Transverse colon (tissue), 4 donors: ENCODE measurements at regions not wholly inside any gene's neighbourhood (a gene's known extent, or its start where the extent isn't known, plus 50 kb on each side); places are given as distances from the start of the nearest gene placed in this dataset.

Experiments used
- DNase-seq: peaks from one replicate; pipeline ENCODE4 v3.0.0-alpha.2; 2019
- H3K27ac ChIP-seq, 4 donors: fragments of 200-600 bp; sonication (generic); 2 replicates each; pipeline ENCODE4 v1.5.1; 2016 to 2018; ENCODE audit warnings: inconsistent platforms in 4 of 4
- H3K27me3 ChIP-seq: fragments of 200-600 bp; sonication (generic); 2 replicates; pipeline ENCODE4 v1.5.1; 2017; ENCODE audit warnings: inconsistent platforms
- H3K36me3 ChIP-seq, 4 donors: fragments of 200-600 bp; sonication (generic); 2 replicates each; pipeline ENCODE4 v1.5.1; 2017 to 2019; ENCODE audit warnings: inconsistent platforms in 4 of 4
- H3K4me1 ChIP-seq, 4 donors: fragments of 200-600 bp; sonication (generic); 2 replicates each; pipeline ENCODE4 v1.5.1; 2017 to 2020; ENCODE audit warnings: inconsistent platforms in 4 of 4
- H3K4me3 ChIP-seq, 4 donors: fragments of 200-600 bp; sonication (generic); 1 replicate in 1 of 4; 2 replicates in 3 of 4; pipeline versions ENCODE4 v1.5.1 to v1.6.1; 2017 to 2019; ENCODE audit warnings: inconsistent platforms in 4 of 4
- H3K9me3 ChIP-seq, 2 donors: fragments of 200-600 bp; sonication (generic); 2 replicates each; pipeline ENCODE4 v1.5.1; 2017 to 2019; ENCODE audit warnings: inconsistent platforms in 2 of 2
- EP300 ChIP-seq: sonication (generic); formaldehyde crosslinking; IDR thresholded peaks from one replicate; pipeline ENCODE4 v1.6.1; 2017; ENCODE audit warnings: antibody characterized with exemption, low read depth
- POLR2A ChIP-seq: fragments of 450-650 bp; IDR thresholded peaks from one replicate; pipeline ENCODE4 v1.6.1; 2016; ENCODE audit warnings: antibody characterized with exemption, mild to moderate bottlenecking, moderate library complexity
- POLR2AphosphoS5 ChIP-seq, 3 donors: sonication (generic); formaldehyde crosslinking; IDR thresholded peaks; one replicate each; pipeline ENCODE4 v1.6.1; 2016; ENCODE audit warnings: antibody characterized with exemption in 3 of 3
- WGBS, 2 donors: methylation state at CpG; one replicate each; pipeline ENCODE4 v1.1.5; 2018; ENCODE audit warnings: low coverage in 1 of 2; 5-methylcytosine and 5-hydroxymethylcytosine counted together
- in situ Hi-C, 4 donors: fragments of 200-750 bp; cut with MboI; loops; one replicate each; pipeline versions ENCODE4 v1.15.0 to v1.15.1; 2017; ENCODE audit warnings: low sequenced_read_pairs in 3 of 4, low pct_ligation_motif_present in 1 of 4, low pct_unique_long_range_greater_than_20kb in 1 of 4
- intact Hi-C: fragments of 100-400 bp; cut with DNase I; formaldehyde crosslinking; loops from one replicate; pipeline ENCODE4 v1.15.1; 2023; ENCODE audit warnings: low total_unique reads
- TF ChIP-seq, protein P1 (sequence below), 5 experiments: fragments of 200-600 bp in 3 of 5; fragments of 450-650 bp in 2 of 5; sonication (generic) in 3 of 5; IDR thresholded peaks; 1 replicate in 2 of 5; 2 replicates in 3 of 5; pipeline ENCODE4 v1.5.1; 2016 to 2017; ENCODE audit warnings: antibody characterized with exemption in 5 of 5, inconsistent platforms in 3 of 5, mild to moderate bottlenecking in 2 of 5, moderate library complexity in 1 of 5

DNA sequence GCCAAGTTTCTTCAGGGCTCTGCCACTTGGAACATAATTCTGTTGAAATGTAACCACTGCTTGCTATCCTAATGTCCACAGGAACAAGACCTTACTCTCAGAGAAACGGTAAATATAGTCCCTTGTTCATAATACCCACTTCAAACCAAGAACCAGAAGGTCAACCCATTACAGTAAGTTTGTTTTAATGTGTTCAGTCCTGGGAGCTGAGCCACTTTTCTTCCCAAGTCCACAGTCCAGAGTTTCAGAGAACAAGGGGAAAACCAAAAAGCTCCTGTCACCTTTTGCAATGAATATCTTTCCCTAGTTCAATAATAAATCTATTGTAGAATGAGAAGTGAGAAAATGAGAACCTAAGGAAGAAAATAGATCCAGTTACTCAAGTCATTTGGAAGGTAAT, 431.9 kb upstream of the MANEA start:
- H3K9me3 ChIP-seq: no peaks in the 10 kb centered on the region
- H3K4me1 ChIP-seq: no peaks in the 10 kb centered on the region
- H3K27ac ChIP-seq: no peak overlapping the region
- H3K4me3 ChIP-seq: no peak overlapping the region
- no peaks in the 10 kb centered on the region for H3K27me3 ChIP-seq
- TF ChIP-seq EP300: no peak
- no peak for TF ChIP-seq POLR2A
- TF ChIP-seq, protein P1, sequence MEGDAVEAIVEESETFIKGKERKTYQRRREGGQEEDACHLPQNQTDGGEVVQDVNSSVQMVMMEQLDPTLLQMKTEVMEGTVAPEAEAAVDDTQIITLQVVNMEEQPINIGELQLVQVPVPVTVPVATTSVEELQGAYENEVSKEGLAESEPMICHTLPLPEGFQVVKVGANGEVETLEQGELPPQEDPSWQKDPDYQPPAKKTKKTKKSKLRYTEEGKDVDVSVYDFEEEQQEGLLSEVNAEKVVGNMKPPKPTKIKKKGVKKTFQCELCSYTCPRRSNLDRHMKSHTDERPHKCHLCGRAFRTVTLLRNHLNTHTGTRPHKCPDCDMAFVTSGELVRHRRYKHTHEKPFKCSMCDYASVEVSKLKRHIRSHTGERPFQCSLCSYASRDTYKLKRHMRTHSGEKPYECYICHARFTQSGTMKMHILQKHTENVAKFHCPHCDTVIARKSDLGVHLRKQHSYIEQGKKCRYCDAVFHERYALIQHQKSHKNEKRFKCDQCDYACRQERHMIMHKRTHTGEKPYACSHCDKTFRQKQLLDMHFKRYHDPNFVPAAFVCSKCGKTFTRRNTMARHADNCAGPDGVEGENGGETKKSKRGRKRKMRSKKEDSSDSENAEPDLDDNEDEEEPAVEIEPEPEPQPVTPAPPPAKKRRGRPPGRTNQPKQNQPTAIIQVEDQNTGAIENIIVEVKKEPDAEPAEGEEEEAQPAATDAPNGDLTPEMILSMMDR (IDR thresholded peaks at IDR 0.05): no peak
- in situ Hi-C loops: no loop called here
- DNase-seq: no peak
- no peaks in the 10 kb centered on the region for H3K36me3 ChIP-seq
- WGBS, 2 donors: 13 to 33% methylated on average over 1 of the region's 1 CpG
- intact Hi-C loops: no loop called here

DNA sequence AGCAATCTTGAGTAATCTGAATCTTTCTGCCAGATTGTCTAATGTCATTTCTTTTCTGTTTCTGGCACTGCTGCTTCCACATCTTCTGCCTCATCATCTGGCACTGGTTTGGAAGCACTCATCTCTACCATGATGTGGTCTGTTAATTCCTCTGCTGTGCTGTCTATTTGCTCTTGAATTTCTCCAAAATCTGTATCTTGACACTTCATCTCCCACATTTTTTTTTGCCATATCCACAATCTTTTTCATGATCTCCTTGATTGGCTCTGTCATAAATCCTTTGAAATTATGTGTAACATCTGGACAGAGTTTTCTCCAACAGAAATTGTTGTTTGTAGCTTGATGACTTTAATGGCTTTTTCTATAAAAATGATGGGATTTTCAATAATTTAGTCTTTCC, 417.8 kb upstream of the MANEA start:
- in situ Hi-C loops (no loop called here), intact Hi-C loops (no loop called here)
- TF ChIP-seq, protein P1 (IDR thresholded peaks at IDR 0.05): no peak
- TF ChIP-seq EP300 (no peak), POLR2A (no peak), POLR2AphosphoS5 (IDR thresholded peaks at IDR 0.05) (no peak)
- no peaks in the 10 kb centered on the region for H3K4me1 ChIP-seq
- no peaks in the 10 kb centered on the region for H3K36me3 ChIP-seq
- H3K9me3 ChIP-seq: no peaks in the 10 kb centered on the region
- DNase-seq: no peak
- no peaks in the 10 kb centered on the region for H3K27me3 ChIP-seq
- no peak overlapping the region for H3K4me3 ChIP-seq
- no peak overlapping the region for H3K27ac ChIP-seq

DNA sequence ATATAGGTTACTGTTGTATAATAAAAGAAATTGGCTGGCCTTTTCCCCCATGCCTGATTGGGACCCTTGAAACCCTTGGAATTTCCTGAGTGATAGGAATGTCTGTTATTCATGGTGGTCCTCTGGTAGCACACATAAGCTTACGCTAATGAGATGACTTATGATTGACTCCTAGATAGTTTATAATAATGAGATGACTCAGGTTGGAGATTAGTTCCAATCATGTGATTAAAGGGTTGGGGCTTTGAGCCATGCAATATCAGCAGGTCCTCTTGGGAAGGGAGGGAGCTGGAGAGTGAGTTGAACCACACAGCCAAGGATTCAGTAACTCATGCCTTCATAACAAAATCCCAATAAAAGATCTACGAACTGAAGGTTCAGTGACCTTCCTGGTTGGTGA, 407.6 kb upstream of the MANEA start:
- Histone ChIP-seq H3K27me3 (no peaks in the 10 kb centered on the region), H3K36me3 (no peaks in the 10 kb centered on the region), H3K27ac (no peak overlapping the region), H3K4me1 (no peaks in the 10 kb centered on the region), H3K9me3 (no peaks in the 10 kb centered on the region), H3K4me3 (no peak overlapping the region)
- TF ChIP-seq EP300 (no peak), POLR2AphosphoS5 (IDR thresholded peaks at IDR 0.05) (no peak), POLR2A (no peak)
- TF ChIP-seq, protein P1 (IDR thresholded peaks at IDR 0.05): no peak
- WGBS, 2 donors: 41 to 100% methylated on average over 1 to 2 of the region's 2 CpGs
- DNase-seq: no peak
- intact Hi-C loops: no loop called here
- in situ Hi-C loops: no loop called here

DNA sequence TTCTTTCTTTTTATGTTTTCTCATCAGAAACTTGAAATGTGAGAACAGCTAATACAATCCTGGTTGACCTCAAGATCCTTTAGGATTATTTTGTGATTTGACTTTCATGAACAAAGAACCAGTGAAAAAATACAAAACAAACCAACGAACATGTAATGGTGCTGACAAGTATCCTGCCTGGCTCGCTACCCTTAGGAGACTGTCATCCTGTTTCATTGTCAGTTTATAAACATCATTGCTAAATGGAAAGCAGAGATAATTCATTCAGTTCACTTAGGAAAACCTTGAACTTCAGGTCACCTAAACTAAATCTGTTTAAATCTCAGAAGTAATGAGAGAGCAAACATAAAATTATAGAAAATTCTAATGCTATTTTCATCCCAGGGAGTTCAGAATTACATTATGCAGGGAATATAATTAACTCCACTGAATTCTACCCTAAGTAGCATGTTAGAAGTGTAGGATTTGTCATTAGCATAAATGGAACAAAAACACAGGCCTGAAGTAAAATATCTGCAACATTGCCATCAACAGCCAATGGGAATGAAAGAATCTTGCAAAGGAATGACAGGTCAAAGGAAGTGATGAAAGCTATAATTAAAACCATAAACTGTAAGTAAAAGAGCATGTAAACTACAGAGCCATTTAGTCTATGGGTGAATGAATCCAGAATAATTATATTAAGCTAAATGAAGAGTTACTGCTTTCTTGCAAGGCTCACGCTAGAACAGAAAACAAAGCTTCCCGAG, 401.2 kb upstream of the MANEA start:
- no peak for TF ChIP-seq POLR2AphosphoS5 (IDR thresholded peaks at IDR 0.05)
- TF ChIP-seq EP300: no peak
- TF ChIP-seq POLR2A: no peak
- TF ChIP-seq, protein P1 (IDR thresholded peaks at IDR 0.05): no peak
- H3K9me3 ChIP-seq: no peaks in the 10 kb centered on the region
- H3K4me3 ChIP-seq: no peak overlapping the region
- no peaks in the 10 kb centered on the region for H3K4me1 ChIP-seq
- no peaks in the 10 kb centered on the region for H3K36me3 ChIP-seq
- no peak for DNase-seq
- intact Hi-C loops: no loop called here
- H3K27me3 ChIP-seq: no peaks in the 10 kb centered on the region
- in situ Hi-C loops: no loop called here
- WGBS, 2 donors: 55 to 58% methylated on average over 4 of the region's 4 CpGs
- no peak overlapping the region for H3K27ac ChIP-seq
